DLD1 (cell line): ENCODE measurements at regions not wholly inside any gene's neighbourhood (a gene's known extent, or its start where the extent isn't known, plus 50 kb on each side); places are given as distances from the start of the nearest gene placed in this dataset.

Source experiments
- in situ Hi-C: cut with HindIII; loops from 2 replicates; pipeline ENCODE4 v1.10.0; 2017; ENCODE audit warnings: low sequenced_read_pairs

DNA sequence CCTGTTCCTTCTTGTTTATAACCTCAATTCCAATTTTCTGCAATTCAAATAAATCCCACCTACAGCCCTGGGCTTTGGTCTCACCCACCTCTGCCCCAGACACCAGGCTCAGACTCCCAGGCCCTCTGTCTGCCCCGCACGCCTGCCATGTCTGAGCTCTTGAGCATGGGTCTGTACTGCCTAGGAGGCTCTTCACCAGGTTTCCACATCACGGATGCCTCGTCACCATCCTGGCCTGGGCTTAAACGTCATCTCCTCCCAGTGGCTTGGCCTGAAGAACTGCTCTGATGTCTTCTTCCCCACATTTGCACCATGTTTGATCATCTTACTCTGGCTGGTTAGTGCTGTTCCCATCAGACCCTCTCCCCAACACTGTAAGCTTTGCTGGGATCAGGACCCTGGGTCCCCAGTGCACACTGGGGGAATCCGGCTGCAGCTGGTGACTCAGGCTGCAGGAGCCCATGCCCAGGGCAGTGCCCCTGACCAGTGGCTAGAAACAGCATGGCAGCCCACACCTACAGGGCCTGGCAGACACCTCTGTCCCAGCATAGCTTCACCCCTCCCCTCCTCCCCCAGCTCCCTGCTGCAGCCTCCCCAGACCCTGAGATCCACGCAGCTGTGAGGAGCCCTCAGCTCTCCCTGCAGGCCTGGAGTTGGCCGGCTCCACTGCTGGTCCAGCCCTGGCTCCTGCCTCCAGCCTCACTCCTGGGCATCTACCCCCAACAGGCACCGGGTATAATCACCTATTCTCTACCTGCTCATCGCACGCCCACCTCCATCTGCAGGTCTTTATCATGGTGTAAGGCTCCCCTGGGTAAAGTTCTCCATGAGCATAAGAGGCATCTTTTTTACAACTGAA is 162.8 kb upstream of the NSMCE3 start:
- in situ Hi-C loops, result no loop called here

GRCh38 chr15:29430831-29431230 is 161.2 kb upstream of the NSMCE3 start:
- in situ Hi-C loops, result no loop called here

DNA sequence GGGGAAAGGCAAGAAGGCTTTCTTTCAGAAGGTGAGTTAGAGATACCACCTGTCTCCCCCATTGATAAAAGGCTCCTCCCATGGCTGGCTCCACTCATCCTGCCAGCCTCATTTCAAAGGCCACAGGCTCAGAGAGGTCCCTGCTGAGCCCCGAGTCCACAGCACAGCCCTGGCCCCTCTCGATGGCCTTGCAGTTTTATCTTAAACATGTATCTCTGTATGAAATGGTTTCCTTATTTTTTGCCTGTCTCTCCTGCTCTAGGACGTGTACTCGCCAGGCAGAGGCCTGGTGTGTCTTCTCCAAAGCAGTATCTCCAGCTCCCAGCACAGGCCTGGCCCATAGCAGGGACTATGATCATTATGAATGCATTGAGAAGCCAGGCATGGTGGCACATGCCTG is 160.5 kb upstream of the NSMCE3 start:
- in situ Hi-C loops, result no loop called here

DNA sequence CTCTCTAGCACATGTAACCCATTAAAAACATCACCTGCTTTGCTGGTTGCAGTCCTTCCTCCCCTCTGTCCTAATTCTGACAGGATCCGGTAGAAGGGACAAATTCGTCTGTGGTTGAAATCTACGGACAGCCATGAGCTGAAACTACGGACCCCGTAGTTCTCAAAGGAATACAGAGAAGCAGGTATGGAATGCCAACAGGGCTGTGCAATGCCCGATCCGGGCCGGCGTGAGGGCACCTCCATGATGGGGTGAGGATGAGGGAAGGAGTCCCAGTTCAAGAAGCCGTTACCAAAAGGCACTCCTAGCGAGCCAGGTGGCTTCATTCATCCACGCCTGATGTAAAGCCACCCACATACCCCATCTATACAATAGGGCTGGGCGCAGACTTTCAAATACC is 160.0 kb upstream of the NSMCE3 start:
- in situ Hi-C loops, result no loop called here

GRCh38 chr15:29428925-29429573 is 159.4 kb upstream of the NSMCE3 start:
- in situ Hi-C loops, result no loop called here

GRCh38 chr15:29425864-29426263 is 156.2 kb upstream of the NSMCE3 start:
- in situ Hi-C loops, result no loop called here

DNA sequence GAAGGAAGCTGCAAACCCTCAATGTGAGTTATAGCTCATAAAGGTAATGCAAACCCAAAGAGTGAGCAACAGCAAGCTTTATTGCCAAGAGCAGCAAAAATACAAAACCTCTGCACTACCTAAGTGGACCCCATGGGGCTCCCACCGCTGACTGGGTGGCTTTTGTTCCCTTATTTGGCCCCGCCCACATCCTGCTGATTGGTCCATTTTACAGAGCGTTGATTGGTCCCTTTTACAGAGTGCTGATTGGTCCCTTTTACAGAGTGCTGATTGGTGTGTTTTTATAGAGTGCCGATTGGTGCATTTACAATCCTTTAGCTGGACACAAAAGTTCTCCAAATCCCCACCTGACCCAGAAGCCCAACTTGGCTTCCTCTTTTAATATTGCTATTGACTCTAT is 154.5 kb upstream of the NSMCE3 start:
- in situ Hi-C loops, result no loop called here

GRCh38 chr15:29422606-29423005 is 153.0 kb upstream of the NSMCE3 start:
- in situ Hi-C loops, result no loop called here

GRCh38 chr15:29420188-29420587 is 150.6 kb upstream of the NSMCE3 start:
- in situ Hi-C loops, result no loop called here

DNA sequence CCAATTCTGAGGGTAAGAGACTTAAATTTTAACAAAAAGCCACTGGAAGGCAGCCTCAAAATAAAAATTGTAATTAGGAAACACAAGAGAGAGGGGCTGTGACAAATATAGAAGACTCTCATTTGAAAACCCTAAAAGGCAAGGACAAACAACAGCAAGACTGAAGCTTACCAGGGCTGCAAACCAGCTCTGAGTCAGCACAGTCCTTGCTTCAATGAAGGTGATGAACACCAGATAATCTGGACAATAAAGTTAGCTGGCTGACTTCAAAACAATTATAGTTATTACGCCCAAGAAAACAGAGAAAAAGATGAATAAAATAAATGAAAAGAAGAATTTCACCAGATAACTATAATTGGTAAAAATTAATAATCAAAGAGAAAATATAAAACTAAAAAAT is 149.3 kb upstream of the NSMCE3 start:
- in situ Hi-C loops, result no loop called here

- in situ Hi-C loops, result no loop called here
Observed at GRCh38 chr15:29418178-29418577, 148.6 kb upstream of the NSMCE3 start.

GRCh38 chr15:29411299-29411698 is 141.7 kb upstream of the NSMCE3 start:
- in situ Hi-C loops, result no loop called here

- in situ Hi-C loops, result no loop called here
Observed at GRCh38 chr15:29410338-29410737, 140.7 kb upstream of the NSMCE3 start.

- in situ Hi-C loops, result no loop called here
Observed at GRCh38 chr15:29409890-29410289, 140.3 kb upstream of the NSMCE3 start.

DNA sequence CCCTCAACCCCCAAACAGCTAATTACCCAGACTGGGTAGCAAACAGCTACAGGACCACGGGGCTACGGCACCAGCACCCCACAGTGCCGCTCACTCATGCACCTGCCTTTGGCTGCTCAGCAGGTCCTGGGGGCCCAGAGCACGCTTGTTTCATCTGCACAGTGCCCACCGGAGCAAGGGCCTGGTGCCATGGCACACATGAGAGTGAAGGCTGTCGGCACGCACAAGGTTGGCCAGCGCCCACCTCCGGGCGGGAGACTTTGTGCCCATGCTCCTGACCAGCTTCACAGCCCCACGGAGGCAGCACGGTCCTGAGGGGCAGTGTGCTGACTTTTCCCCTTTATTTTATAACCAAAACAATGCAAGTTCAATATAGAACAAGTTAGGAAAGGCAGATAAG is 135.9 kb upstream of the NSMCE3 start:
- in situ Hi-C loops, result no loop called here

DNA sequence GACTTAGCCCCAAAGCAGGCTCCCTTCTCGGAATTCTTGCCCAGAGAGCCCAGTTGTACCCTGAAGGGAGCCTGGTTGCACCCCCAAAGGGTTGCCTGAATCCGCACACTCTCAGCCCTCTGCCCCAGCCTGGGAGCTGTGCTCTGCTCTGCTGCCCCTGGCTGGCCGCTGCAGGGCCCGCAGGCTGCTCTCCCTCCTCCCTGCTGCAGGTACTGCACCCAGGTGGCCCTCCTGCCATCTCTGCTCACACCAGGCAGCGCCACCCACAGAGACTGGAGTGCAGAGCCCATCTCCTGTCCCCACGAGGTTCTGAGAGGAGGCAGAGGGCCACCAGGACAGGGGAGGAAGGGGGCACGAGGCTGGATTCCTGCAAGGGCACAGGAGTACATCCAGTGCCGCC is 134.2 kb upstream of the NSMCE3 start:
- in situ Hi-C loops, result no loop called here

- in situ Hi-C loops, result no loop called here
Observed at GRCh38 chr15:29401644-29402043, 132.0 kb upstream of the NSMCE3 start.

- in situ Hi-C loops, result no loop called here
Observed at GRCh38 chr15:29400701-29401100, 131.1 kb upstream of the NSMCE3 start.

GRCh38 chr15:29398907-29399306 is 129.3 kb upstream of the NSMCE3 start:
- in situ Hi-C loops, result no loop called here

DNA sequence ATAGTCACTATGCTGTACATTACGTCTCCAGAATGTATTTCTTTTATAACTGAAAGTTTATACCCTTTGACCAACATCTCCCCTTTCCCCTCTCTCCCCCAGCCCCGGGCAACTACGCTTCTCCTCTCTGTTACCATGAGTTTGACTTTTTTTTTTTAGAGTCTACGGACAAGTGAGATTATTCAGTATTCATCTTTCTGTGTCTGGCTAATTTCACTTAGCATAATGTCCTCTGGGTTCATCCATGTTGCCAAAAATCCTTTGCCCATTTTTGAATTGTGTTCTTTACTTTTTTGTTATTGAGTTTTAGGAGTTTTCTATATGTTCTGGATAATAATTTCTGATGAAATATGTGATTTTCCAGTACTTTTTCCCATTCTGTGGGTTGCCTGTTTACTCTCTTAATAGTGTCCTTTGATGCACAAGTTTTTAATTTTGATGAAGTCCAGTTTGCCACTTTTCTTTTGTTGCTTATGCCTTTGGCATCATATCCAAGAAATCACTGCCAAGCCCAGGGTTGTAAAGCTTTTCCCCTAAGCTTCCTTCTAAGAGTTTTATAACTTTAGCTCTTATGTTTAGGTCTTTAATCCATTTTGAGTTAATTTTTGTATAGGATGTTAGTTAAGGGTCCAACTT is 126.7 kb upstream of the NSMCE3 start:
- in situ Hi-C loops, result no loop called here

DNA sequence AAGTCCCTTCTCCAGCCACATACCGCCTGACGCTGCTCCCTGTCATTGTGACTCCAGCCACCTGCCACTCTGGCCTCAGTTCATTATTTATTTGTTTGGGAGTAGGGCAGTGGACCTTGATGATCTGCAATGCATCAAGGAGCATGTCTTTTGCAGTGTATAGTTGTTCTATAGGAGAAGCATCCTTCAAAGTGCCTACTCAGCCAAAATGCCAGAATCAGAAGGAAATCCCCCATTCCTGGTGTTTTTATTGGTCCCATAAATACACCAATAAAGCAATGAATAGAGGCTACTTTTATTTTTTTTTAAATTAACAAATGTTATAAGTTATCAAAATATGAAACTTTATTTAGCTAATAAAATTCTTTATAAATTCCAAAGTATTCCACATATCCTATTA is 123.8 kb upstream of the NSMCE3 start:
- in situ Hi-C loops, result no loop called here

GRCh38 chr15:29392358-29392757 is 122.7 kb upstream of the NSMCE3 start:
- in situ Hi-C loops, result no loop called here
